HL-60 (cell line): ENCODE measurements at regions not wholly inside any gene's neighbourhood (a gene's known extent, or its start where the extent isn't known, plus 50 kb on each side); places are given as distances from the start of the nearest gene placed in this dataset.

Experiments
- DNase-seq, 2 experiments: peaks; one replicate each; pipeline ENCODE4 v3.0.0-alpha.2; 2010 to 2020; ENCODE audit warnings: low read depth in 1 of 2, low spot score in 1 of 2
- H3K27ac ChIP-seq: fragments of 250-450 bp; sonication (Bioruptor Pico); replicated peaks from 2 replicates; pipeline ENCODE4 v1.5.1; 2020; ENCODE audit warnings: mild to moderate bottlenecking, moderate library complexity
- H3K27me3 ChIP-seq: fragments of 250-450 bp; sonication (Bioruptor Pico); 2 replicates; pipeline ENCODE4 v1.5.1; 2021; ENCODE audit warnings: mild to moderate bottlenecking, moderate library complexity; ENCODE audit not compliant: insufficient read depth, poor library complexity, severe bottlenecking
- H3K4me3 ChIP-seq: replicated peaks from 2 replicates; pipeline ENCODE4 v1.5.1; 2011; ENCODE audit warnings: mild to moderate bottlenecking, control low read depth, low read length; ENCODE audit not compliant: insufficient read depth
- CTCF ChIP-seq: IDR thresholded peaks from one replicate; pipeline ENCODE4 v1.5.1; 2011; ENCODE audit warnings: low read length, control low read depth, inconsistent platforms; ENCODE audit not compliant: insufficient read depth
- GABPA ChIP-seq: IDR thresholded peaks from 2 replicates; pipeline ENCODE4 v1.6.1; 2012; ENCODE audit warnings: low read depth
- POLR2AphosphoS5 ChIP-seq: IDR thresholded peaks from 2 replicates; pipeline ENCODE4 v1.6.1; 2012; ENCODE audit warnings: low read depth
- SPI1 ChIP-seq: IDR thresholded peaks from 2 replicates; pipeline ENCODE4 v1.6.1; 2012; ENCODE audit warnings: low read depth, mild to moderate bottlenecking, borderline replicate concordance
- TF ChIP-seq, protein P1 (sequence below): IDR thresholded peaks from 2 replicates; pipeline ENCODE4 v1.6.1; 2012; ENCODE audit warnings: low read depth; ENCODE audit not compliant: insufficient replicate concordance

DNA sequence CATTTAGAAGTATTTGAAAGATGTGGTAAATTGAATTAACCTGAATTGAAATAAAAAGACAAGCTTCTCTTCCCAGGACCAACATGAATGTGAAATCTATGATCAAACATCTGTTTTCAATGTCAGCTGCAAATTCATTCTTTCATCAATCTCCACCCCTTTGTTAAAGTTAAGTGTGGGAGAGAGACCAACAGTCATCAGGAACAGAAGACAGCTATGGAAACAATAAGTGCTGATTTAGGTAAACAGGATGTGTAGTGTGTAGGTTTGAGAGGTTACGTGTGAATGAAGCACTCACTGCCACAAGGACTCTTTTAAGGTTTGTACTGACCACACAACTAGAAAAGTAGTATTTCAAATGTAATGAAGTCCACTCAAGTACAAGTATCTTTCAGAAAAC lies 1659.8 kb upstream of the CELF4 start:
- DNase-seq: no peak

DNA sequence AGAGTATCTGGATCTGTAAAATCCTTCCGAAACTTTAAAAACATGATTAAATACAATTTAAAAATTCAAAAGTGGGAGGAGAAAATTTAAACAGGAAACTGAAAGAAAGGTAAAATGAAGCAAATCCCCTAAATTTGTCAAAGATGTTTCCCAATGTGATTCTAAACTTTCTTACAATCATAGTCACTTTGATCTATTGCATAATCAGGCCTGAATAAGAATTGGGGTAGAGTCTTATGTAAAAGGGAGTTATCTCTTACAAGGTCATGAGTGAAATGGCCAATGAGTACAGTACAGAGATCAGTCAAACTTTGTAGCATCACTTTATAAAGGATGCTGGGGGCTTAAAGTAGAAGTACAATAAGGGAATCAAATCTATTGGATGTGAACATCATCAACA lies 1657.7 kb upstream of the CELF4 start:
- DNase-seq: no peak
- Histone ChIP-seq H3K4me3 (no peak overlapping the region), H3K27ac (no peak overlapping the region), H3K27me3 (no peaks in the 10 kb centered on the region)
- TF ChIP-seq CTCF (no peak), POLR2AphosphoS5 (no peak), GABPA (no peak), SPI1 (no peak)
- TF ChIP-seq, protein P1, sequence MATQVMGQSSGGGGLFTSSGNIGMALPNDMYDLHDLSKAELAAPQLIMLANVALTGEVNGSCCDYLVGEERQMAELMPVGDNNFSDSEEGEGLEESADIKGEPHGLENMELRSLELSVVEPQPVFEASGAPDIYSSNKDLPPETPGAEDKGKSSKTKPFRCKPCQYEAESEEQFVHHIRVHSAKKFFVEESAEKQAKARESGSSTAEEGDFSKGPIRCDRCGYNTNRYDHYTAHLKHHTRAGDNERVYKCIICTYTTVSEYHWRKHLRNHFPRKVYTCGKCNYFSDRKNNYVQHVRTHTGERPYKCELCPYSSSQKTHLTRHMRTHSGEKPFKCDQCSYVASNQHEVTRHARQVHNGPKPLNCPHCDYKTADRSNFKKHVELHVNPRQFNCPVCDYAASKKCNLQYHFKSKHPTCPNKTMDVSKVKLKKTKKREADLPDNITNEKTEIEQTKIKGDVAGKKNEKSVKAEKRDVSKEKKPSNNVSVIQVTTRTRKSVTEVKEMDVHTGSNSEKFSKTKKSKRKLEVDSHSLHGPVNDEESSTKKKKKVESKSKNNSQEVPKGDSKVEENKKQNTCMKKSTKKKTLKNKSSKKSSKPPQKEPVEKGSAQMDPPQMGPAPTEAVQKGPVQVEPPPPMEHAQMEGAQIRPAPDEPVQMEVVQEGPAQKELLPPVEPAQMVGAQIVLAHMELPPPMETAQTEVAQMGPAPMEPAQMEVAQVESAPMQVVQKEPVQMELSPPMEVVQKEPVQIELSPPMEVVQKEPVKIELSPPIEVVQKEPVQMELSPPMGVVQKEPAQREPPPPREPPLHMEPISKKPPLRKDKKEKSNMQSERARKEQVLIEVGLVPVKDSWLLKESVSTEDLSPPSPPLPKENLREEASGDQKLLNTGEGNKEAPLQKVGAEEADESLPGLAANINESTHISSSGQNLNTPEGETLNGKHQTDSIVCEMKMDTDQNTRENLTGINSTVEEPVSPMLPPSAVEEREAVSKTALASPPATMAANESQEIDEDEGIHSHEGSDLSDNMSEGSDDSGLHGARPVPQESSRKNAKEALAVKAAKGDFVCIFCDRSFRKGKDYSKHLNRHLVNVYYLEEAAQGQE: no peak

More for the DNA sequence above, 1659.8 kb upstream of the CELF4 start:
- TF ChIP-seq GABPA (no peak), SPI1 (no peak), POLR2AphosphoS5 (no peak), CTCF (no peak)
- TF ChIP-seq, protein P1: no peak
- Histone ChIP-seq H3K27ac (no peak overlapping the region), H3K27me3 (no peaks in the 10 kb centered on the region), H3K4me3 (no peak overlapping the region)

DNA sequence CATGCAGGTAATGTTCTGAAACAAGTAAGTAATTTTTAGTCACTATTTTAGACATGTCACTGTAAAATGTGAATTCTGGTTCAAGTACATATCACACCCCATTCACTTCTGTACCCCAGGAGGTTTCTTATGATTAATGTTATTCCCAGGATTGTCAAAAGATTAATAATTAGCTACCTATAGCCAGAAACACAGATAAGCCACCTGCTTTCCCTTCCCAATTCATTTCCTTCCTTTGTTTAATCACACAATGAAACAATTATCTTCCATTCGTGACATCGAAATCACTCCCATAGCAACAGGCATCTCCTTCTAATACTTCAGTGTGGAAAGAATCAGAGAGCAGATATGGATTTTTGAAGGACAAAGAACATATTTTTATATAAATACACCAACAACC lies 1650.3 kb upstream of the CELF4 start:
- no peak overlapping the region for H3K4me3 ChIP-seq
- TF ChIP-seq CTCF (no peak), GABPA (no peak), POLR2AphosphoS5 (no peak), SPI1 (no peak)
- TF ChIP-seq, protein P1: no peak
- H3K27me3 ChIP-seq: no peaks in the 10 kb centered on the region
- no peak overlapping the region for H3K27ac ChIP-seq
- no peak for DNase-seq
